HepG2 (cell line): ENCODE measurements at regions not wholly inside any gene's neighbourhood (a gene's known extent, or its start where the extent isn't known, plus 50 kb on each side); places are given as distances from the start of the nearest gene placed in this dataset.

ENCODE experiments used
- BHLHE40 ChIP-seq: IDR thresholded peaks from 2 replicates; pipeline ENCODE4 v1.6.1; 2011; ENCODE audit warnings: low read length, improper control_type of control experiment
- CBFB ChIP-seq: sonication (generic); formaldehyde crosslinking; IDR thresholded peaks from 2 replicates; pipeline ENCODE4 v1.4.0; 2020; ENCODE audit warnings: missing genetic modification reagents
- CHCHD3 ChIP-seq: sonication (generic); formaldehyde crosslinking; IDR thresholded peaks from 2 replicates; pipeline ENCODE4 v1.8.0; 2022; ENCODE audit warnings: mild to moderate bottlenecking, missing genetic modification reagents, moderate library complexity
- MIER3 ChIP-seq: IDR thresholded peaks from 2 replicates; pipeline ENCODE4 v1.6.1; 2016; ENCODE audit warnings: missing compliant biosample characterization, borderline replicate concordance
- NFYC ChIP-seq: IDR thresholded peaks from 2 replicates; pipeline ENCODE4 v1.6.1; 2016; ENCODE audit warnings: missing genetic modification reagents, missing compliant biosample characterization
- ZKSCAN1 ChIP-seq: fragments of 150-350 bp; IDR thresholded peaks from 2 replicates; pipeline ENCODE4 v1.6.1; 2014; ENCODE audit warnings: low read length
- ZNF121 ChIP-seq: sonication (generic); formaldehyde crosslinking; IDR thresholded peaks from 2 replicates; pipeline ENCODE4 v1.5.0; 2020; ENCODE audit warnings: mild to moderate bottlenecking, missing genetic modification reagents
- ZNF143 ChIP-seq: sonication (generic); formaldehyde crosslinking; IDR thresholded peaks from 2 replicates; pipeline ENCODE4 v1.4.0; 2020; ENCODE audit warnings: missing genetic modification reagents
- TF ChIP-seq, protein P1 (sequence below): sonication (generic); formaldehyde crosslinking; IDR thresholded peaks from 2 replicates; pipeline ENCODE4 v1.4.0; 2020; ENCODE audit warnings: missing genetic modification reagents, mild to moderate bottlenecking, borderline replicate concordance
- TF ChIP-seq, protein P2 (sequence below): sonication (generic); formaldehyde crosslinking; IDR thresholded peaks from 2 replicates; pipeline ENCODE4 v1.5.0; 2020; ENCODE audit warnings: missing genetic modification reagents
- TF ChIP-seq, protein P3 (sequence below): sonication (generic); formaldehyde crosslinking; IDR thresholded peaks from 2 replicates; pipeline ENCODE4 v1.4.0; 2020; ENCODE audit warnings: missing genetic modification reagents

DNA sequence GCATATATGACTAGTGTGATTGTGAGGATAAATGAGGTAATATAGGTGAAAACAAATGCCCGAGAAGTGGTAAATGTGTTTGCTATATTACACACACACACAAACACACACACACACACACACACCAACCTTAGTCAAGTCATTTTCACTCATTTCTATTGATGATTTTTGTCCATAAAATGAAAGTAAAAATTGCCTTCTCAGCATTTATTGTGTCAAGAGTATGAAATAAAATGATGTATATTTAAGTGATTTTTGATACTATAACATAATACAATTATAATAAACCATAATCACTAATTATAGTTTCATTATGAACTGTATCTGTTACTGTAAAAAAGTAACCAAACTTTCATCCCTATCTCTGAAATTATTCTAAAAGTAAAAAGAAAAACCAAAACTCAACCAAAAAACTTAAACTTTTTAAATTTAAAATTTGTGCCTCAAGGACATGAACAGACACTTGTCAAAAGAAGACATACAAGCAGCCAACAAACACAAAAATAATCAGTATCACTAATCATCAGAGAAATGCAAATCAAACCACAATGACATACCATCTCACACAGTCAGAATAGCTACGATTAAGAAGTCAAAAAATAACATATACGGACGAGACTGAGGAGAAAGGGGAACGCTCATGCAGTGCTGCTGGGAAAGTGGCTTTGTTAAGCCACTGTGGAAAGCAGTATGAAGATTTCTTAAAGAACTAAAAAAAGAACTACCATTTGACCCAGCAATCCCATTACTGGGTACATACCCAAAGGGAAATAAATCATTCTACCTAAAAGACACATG, 601.0 kb downstream of the TMA16 start:
- TF ChIP-seq BHLHE40 (no peak), ZNF143 (CRISPR knock-in tag) (no peak), NFYC (CRISPR knock-in tag) (no peak), ZKSCAN1 (no peak), ZNF121 (CRISPR knock-in tag) (no peak), CBFB (no peak), MIER3 (CRISPR knock-in tag) (no peak), CHCHD3 (CRISPR knock-in tag) (no peak)
- TF ChIP-seq, protein P1, sequence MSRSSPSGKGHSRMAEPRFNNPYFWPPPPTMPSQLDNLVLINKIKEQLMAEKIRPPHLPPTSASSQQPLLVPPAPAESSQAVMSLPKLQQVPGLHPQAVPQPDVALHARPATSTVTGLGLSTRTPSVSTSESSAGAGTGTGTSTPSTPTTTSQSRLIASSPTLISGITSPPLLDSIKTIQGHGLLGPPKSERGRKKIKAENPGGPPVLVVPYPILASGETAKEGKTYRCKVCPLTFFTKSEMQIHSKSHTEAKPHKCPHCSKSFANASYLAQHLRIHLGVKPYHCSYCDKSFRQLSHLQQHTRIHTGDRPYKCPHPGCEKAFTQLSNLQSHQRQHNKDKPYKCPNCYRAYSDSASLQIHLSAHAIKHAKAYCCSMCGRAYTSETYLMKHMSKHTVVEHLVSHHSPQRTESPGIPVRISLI (CRISPR knock-in tag), result no peak
- TF ChIP-seq, protein P2, sequence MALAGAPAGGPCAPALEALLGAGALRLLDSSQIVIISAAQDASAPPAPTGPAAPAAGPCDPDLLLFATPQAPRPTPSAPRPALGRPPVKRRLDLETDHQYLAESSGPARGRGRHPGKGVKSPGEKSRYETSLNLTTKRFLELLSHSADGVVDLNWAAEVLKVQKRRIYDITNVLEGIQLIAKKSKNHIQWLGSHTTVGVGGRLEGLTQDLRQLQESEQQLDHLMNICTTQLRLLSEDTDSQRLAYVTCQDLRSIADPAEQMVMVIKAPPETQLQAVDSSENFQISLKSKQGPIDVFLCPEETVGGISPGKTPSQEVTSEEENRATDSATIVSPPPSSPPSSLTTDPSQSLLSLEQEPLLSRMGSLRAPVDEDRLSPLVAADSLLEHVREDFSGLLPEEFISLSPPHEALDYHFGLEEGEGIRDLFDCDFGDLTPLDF (CRISPR knock-in tag), result no peak
- TF ChIP-seq, protein P3, sequence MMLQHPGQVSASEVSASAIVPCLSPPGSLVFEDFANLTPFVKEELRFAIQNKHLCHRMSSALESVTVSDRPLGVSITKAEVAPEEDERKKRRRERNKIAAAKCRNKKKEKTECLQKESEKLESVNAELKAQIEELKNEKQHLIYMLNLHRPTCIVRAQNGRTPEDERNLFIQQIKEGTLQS, result no peak
